Left lobe of liver (tissue), 2 donors: ENCODE measurements at regions not wholly inside any gene's neighbourhood (a gene's known extent, or its start where the extent isn't known, plus 50 kb on each side); places are given as distances from the start of the nearest gene placed in this dataset.
"Not testable (repeated sequence)": the region's sequence is repeated elsewhere in the genome, so short reads cannot be mapped to it uniquely, and the experiment has no call there.

Source experiments
- ATAC-seq: fragments of 200-7000 bp; cut with Tn5 transposase; one replicate; pipeline ENCODE4 v1.9.1; 2020; ENCODE audit warnings: mild to moderate bottlenecking, moderate library complexity
- DNase-seq: peaks from one replicate; pipeline ENCODE4 v3.0.0-alpha.2; 2020; ENCODE audit warnings: low spot score
- donor health status: DM: no; HTN: no; CAD: no; lungs with moderate emphysema.
- donor health status: DM: no; HTN: yes; CAD: no.

DNA sequence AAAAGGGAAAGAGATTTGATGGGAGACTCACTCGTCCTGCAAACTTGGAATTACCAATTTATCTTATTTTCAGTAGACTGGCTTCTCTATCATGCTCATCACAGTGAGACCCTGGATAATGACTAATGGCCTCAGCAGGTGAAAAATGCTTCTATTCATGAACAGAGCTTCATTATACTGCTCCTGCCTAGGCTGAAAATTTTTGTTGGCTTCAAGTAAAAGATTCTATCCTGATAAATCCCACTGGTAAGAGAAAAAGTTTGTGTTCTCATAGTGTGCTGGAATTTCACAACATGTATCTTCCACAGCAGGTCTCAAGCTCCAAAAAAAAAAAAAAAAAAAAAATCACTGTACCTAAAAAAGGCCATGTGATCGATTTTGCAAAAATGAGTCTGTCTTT is 329.3 kb upstream of the FZD8 start:
- no peak for ATAC-seq
- no peak for DNase-seq

DNA sequence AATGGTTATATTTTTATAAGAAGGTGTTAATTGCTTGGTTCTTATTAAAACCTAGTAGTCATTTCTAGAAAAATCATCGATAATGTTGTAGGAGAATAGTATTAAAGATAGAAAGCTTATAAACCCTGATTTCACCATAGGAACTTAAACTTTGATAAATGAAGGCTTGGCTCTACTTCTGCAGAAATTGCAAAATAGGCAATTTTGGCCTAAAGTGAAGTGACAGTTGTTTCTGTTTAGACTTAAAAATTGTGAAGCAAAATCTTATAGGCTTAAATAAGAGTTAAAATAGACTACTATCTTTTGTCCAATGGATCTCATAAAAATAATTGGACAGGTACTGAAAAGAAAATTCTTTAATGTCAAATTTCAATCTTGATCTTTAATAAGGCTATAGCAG is 321.6 kb upstream of the FZD8 start:
- DNase-seq (no peak), ATAC-seq (no peak)

GRCh38 chr10:35961501-35961900 is 319.4 kb upstream of the FZD8 start:
- no peak for ATAC-seq

GRCh38 chr10:35959252-35959651 is 317.2 kb upstream of the FZD8 start:
- no peak for DNase-seq
- no peak for ATAC-seq

More at GRCh38 chr10:35961501-35961900, 319.4 kb upstream of the FZD8 start:
- no peak for DNase-seq

GRCh38 chr10:35958609-35959008 is 316.5 kb upstream of the FZD8 start:
- not testable (repeated sequence) for DNase-seq, ATAC-seq

DNA sequence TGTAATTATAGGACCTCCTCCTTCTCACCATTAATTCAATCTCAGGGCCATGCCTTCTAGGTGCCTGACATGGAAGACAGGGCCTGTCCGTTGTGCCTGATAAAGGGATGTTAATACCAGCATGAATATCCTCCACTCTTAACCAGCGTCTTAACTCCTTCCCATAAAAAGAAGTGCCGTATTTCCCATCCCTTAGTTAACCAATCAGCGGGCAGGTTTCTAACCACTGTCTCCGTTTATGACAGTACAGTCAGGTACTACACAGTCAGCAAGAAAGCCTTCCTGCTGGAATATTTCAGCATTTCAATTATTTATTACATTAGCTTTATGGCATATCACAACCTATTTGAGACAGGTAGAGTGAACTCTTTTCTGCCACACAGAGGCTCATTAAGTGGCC is 308.6 kb upstream of the FZD8 start:
- no peak for ATAC-seq
- DNase-seq = no peak

DNA sequence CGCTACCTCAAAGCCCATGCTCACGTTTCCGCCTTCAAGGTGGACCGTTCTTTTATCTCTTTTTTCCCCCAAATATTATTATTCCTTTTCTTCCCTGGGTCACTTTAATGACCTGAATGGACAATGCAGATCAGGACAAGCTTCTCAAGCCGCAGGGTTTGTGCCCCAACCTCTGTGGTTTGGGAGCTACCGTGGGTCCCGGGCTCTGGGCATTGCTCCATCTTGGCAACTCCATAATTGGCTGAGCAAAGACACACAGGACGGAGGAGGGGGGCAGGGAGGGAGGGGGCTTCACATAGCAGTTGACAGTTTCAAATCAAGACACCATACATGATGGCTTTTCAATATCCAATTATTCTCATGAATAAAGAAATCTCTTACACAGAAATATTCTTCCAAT is 308.1 kb upstream of the FZD8 start:
- ATAC-seq = no peak
- no peak for DNase-seq

GRCh38 chr10:35949811-35950211 is 307.7 kb upstream of the FZD8 start:
- ATAC-seq (no peak), DNase-seq (no peak)

GRCh38 chr10:35946556-35946955 is 304.5 kb upstream of the FZD8 start:
- DNase-seq = no peak
- ATAC-seq = no peak

GRCh38 chr10:35942057-35942456 is 300.0 kb upstream of the FZD8 start:
- no peak for ATAC-seq
- no peak for DNase-seq

GRCh38 chr10:35940141-35941041 is 298.3 kb upstream of the FZD8 start:
- no peak for ATAC-seq
- no peak for DNase-seq

DNA sequence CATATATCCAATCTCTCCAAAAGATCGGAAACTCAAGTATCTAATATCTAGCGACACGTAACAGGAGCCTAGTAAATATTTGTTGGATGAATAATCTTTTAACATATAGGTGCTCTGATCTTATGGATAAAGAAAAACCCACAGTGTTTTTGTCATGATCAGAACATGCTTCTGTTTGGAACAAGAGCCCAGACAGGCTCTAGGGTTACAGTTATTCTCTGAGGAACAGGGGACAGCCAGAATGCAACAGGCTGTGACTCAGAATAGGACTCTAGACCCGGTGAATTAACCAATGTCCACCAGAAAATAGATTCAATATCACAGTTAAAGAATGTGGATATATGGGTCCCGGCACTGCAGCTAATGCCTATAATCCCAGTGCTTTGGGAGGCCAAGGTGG is 296.1 kb upstream of the FZD8 start:
- ATAC-seq = no peak

DNA sequence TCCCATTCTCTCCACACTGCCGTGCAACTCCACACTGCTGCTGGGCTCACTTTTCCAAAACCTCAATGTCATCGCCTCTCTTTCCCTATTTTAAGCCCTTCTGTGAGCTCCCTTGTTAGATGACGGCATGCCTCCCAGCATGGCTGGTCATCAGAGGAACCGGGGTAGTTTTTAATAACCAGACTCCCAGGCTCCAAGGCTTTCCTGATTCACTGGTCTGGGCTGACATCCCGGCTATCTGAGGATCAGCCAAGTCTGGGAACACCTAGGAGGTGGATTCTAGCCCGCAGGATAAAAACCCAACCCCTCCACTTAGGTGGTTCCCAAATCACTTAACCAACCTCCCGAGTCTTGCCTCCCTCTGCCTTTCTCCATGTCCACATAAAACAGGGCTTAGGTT is 295.4 kb upstream of the FZD8 start:
- no peak for ATAC-seq
- DNase-seq = no peak

More for the DNA sequence above, 296.1 kb upstream of the FZD8 start:
- DNase-seq = no peak

- DNase-seq (no peak), ATAC-seq (no peak)
Observed at GRCh38 chr10:35934642-35934995, 292.5 kb upstream of the FZD8 start.

DNA sequence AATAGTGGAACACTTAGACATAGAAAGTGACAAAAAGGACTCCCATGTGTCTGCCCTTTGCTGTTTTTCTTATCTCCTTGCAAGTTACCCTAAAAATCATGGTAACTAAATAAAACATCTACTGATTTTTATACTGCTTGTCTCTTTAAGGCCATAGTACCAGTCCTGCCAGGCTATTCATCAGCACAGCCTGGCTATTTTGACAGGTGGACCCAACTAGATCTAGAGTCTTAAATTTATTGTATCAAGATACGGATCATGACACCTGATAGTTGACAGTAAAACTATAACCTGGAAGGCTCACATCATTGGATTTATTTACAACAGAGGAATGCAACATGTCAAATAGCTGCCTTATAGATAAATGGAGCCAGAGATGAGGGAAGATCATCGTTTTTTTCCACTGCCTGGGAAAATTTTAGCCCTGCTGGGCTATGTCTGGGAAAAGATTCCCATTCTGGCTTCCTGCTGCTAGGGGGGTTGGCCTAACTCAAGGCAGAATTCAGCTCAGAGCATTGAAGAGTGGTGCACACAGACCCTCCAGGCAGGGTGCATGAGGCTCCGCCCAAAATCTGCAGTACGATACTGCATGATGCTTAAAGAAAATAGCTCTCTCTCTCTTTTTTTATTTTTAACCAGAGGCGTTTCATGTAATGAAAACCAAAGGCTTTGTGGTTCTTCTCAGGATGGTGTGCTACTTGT is 292.0 kb upstream of the FZD8 start:
- DNase-seq = no peak
- ATAC-seq = no peak

DNA sequence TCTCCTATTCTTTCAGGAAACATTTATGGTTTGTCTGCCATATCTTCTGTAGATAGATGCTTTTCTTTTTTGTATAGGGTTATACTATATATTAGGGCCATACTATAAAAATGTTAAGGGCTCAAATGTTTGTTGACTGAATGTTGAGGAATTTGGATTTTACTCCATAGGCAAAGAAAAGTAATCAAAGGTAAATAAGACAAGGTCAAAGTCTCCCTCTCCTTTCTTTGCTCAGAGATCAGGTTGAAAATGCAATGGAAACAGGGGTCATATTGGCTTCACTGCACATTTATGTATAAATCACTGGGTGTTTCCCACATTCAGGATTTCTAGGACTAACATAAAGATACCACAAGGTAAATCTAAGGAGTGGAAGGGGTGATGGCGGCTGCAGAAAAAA is 291.4 kb upstream of the FZD8 start:
- ATAC-seq = peak; percentile 58
- DNase-seq = no peak

GRCh38 chr10:35929962-35930361 is 287.9 kb upstream of the FZD8 start:
- DNase-seq, ATAC-seq: not testable (repeated sequence)

- ATAC-seq (no peak), DNase-seq (no peak)
Observed at GRCh38 chr10:35928748-35929147, 286.7 kb upstream of the FZD8 start.

GRCh38 chr10:35927990-35928488 is 285.9 kb upstream of the FZD8 start:
- no peak for ATAC-seq
- DNase-seq = no peak

DNA sequence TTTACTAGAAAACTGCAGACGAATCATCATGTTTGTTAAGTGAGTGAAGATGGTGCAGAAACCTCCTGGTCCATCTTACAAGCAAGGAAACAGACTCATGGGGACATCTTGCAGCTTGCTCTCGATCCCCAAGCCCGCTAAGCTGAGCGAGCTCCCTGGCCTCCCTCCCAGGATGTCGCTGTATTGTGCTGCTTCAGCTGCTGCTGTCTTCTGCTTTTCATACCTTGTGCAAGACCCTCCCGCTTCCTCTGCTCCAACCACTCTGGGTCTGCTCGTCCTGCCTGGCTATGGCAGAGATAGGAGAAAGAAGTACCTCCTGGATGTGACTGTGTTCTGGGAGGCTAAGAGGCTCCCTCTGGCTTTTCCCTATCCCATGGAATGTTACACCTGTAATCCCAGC is 285.2 kb upstream of the FZD8 start:
- ATAC-seq = no peak

GRCh38 chr10:35926846-35927245 is 284.8 kb upstream of the FZD8 start:
- ATAC-seq (no peak), DNase-seq (no peak)

More for the DNA sequence above, 285.2 kb upstream of the FZD8 start:
- no peak for DNase-seq

DNA sequence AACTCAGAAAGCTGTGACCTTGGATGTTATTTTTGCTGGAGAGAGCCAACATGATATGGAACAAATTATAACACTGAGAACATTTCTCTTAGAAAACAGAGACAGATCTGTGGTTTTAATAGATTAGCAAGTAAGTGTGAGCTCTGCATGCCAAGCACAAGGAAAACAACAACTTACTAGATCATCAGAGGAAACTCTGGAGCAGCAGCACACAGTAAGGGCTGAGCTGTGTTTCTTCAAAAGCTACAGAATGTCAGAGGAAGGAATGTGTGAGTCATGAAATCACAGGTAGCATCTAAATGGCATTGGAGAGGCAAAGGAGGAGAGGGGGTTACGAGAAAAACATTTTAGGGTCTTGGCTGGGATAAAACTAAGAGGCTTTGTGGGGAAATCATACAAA is 283.4 kb upstream of the FZD8 start:
- DNase-seq (no peak), ATAC-seq (no peak)
